K562 (cell line): ENCODE measurements at regions not wholly inside any gene's neighbourhood (a gene's known extent, or its start where the extent isn't known, plus 50 kb on each side); places are given as distances from the start of the nearest gene placed in this dataset.

Experiments
- DNMT1 ChIP-seq: fragments of 450-650 bp; IDR thresholded peaks from 2 replicates; pipeline ENCODE4 v1.6.1; 2016; ENCODE audit warnings: antibody characterized with exemption, mild to moderate bottlenecking
- ETV5 ChIP-seq: sonication (generic); formaldehyde crosslinking; IDR thresholded peaks from 2 replicates; pipeline ENCODE4 v1.4.0; 2020; ENCODE audit warnings: low read depth, mild to moderate bottlenecking, missing genetic modification reagents
- GABPA ChIP-seq: fragments of 200-800 bp; sonication (Bioruptor generic); conservative IDR thresholded peaks from 2 replicates; pipeline ENCODE4 v1.6.1; 2016; ENCODE audit warnings: low read depth, missing genetic modification characterization, missing compliant biosample characterization
- GATA2 ChIP-seq: sonication (generic); formaldehyde crosslinking; IDR thresholded peaks from 2 replicates; pipeline ENCODE4 v1.4.0; 2020; ENCODE audit warnings: mild to moderate bottlenecking, missing genetic modification reagents
- KDM4B ChIP-seq, 2 experiments: fragments of 450-650 bp in 1 of 2; sonication (generic) in 1 of 2; IDR thresholded peaks; 2 replicates each; pipeline ENCODE4 v1.6.1; 2016 to 2017; ENCODE audit warnings: borderline replicate concordance in 2 of 2, antibody characterized with exemption in 1 of 2, low read depth in 1 of 2, mild to moderate bottlenecking in 1 of 2
- RAD21 ChIP-seq, 2 experiments: fragments of 250-450 bp in 1 of 2; fragments of 450-650 bp in 1 of 2; sonication (Bioruptor Pico) in 1 of 2; formaldehyde crosslinking in 1 of 2; IDR thresholded peaks in 1 of 2; conservative IDR thresholded peaks in 1 of 2; 2 replicates each; pipeline versions ENCODE4 v1.4.0 to v1.8.0; 2020 to 2022; ENCODE audit warnings: mild to moderate bottlenecking in 2 of 2, moderate library complexity in 1 of 2
- RERE ChIP-seq: sonication (generic); formaldehyde crosslinking; IDR thresholded peaks from 2 replicates; pipeline ENCODE4 v1.8.0; 2023; ENCODE audit warnings: missing genetic modification reagents, mild to moderate bottlenecking, borderline replicate concordance
- TSC22D4 ChIP-seq: fragments of 450-650 bp; IDR thresholded peaks from 2 replicates; pipeline ENCODE4 v1.6.1; 2016; ENCODE audit warnings: missing genetic modification characterization, missing biosample characterization, control low read depth
- ZBTB34 ChIP-seq: fragments of 250-450 bp; sonication (Bioruptor Pico); IDR thresholded peaks from 2 replicates; pipeline ENCODE4 v1.8.0; 2021; ENCODE audit warnings: mild to moderate bottlenecking, moderate library complexity
- ZFP91 ChIP-seq: sonication (generic); formaldehyde crosslinking; IDR thresholded peaks from 2 replicates; pipeline ENCODE4 v1.8.0; 2022; ENCODE audit warnings: mild to moderate bottlenecking, missing genetic modification reagents
- ZNF282 ChIP-seq: sonication (generic); formaldehyde crosslinking; IDR thresholded peaks from 2 replicates; pipeline ENCODE4 v1.8.1; 2023; ENCODE audit warnings: missing genetic modification reagents
- ZNF592 ChIP-seq: fragments of 450-650 bp; IDR thresholded peaks from 2 replicates; pipeline ENCODE4 v1.6.1; 2017; ENCODE audit warnings: antibody characterized with exemption, mild to moderate bottlenecking
- ZNF75A ChIP-seq: fragments of 450-650 bp; formaldehyde crosslinking; IDR thresholded peaks from 2 replicates; pipeline ENCODE4 v1.4.0; 2020; ENCODE audit warnings: mild to moderate bottlenecking
- ZNF79 ChIP-seq: fragments of 250-450 bp; sonication (Bioruptor Pico); IDR thresholded peaks from 2 replicates; pipeline ENCODE4 v1.4.0; 2020; ENCODE audit warnings: low read depth, mild to moderate bottlenecking, moderate library complexity

- TF ChIP-seq ZNF592, result no peak
- no peak for TF ChIP-seq KDM4B (IDR thresholded peaks at IDR 0.05; ENCODE audit: borderline replicate concordance in 2 of 2, low read depth in 1 of 2)
- TF ChIP-seq ZFP91, result no peak
- TF ChIP-seq RERE, result no peak
- TF ChIP-seq GABPA (tag), result no peak
- TF ChIP-seq ZNF79, result no peak
- no peak for TF ChIP-seq ZNF75A (CRISPR knock-in tag)
- no peak for TF ChIP-seq DNMT1
- no peak for TF ChIP-seq TSC22D4 (tag)
- TF ChIP-seq ZNF282, result no peak
- no peak for TF ChIP-seq ZBTB34 (CRISPR knock-in tag)
- peak; percentile 52 to 71 for TF ChIP-seq RAD21 (CRISPR knock-in tag; conservative IDR thresholded peaks at IDR 0.05 in 1 of 2, IDR thresholded peaks at IDR 0.05 in 1 of 2)
- no peak for TF ChIP-seq GATA2 (CRISPR knock-in tag)
- 0 out of 2 replicates have a peak, but pooled peaks have one; percentile 24 for TF ChIP-seq ETV5
These were observed 113.7 kb downstream of the TRIM27 start (continued) for GRCh38 chr6:28809947-28810658.
